ENCODE measurements at regions not wholly inside any gene's neighbourhood (a gene's known extent, or its start where the extent isn't known, plus 50 kb on each side); places are given as distances from the start of the nearest gene placed in this dataset.

- TF ChIP-seq, protein P1, sequence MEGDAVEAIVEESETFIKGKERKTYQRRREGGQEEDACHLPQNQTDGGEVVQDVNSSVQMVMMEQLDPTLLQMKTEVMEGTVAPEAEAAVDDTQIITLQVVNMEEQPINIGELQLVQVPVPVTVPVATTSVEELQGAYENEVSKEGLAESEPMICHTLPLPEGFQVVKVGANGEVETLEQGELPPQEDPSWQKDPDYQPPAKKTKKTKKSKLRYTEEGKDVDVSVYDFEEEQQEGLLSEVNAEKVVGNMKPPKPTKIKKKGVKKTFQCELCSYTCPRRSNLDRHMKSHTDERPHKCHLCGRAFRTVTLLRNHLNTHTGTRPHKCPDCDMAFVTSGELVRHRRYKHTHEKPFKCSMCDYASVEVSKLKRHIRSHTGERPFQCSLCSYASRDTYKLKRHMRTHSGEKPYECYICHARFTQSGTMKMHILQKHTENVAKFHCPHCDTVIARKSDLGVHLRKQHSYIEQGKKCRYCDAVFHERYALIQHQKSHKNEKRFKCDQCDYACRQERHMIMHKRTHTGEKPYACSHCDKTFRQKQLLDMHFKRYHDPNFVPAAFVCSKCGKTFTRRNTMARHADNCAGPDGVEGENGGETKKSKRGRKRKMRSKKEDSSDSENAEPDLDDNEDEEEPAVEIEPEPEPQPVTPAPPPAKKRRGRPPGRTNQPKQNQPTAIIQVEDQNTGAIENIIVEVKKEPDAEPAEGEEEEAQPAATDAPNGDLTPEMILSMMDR (IDR thresholded peaks at IDR 0.05) = no peak
- TF ChIP-seq EZH2 (IDR thresholded peaks at IDR 0.05; ENCODE audit: borderline replicate concordance, insufficient read depth, low read depth, low read length, poor library complexity, severe bottlenecking) = no peak
These were observed 58.1 kb upstream of the IRX6 start for GRCh38 chr16:55265926-55266325.
